ENCODE measurements at regions not wholly inside any gene's neighbourhood (a gene's known extent, or its start where the extent isn't known, plus 50 kb on each side); places are given as distances from the start of the nearest gene placed in this dataset.
A peak's percentile ranks its signal among the peaks of the same experiment; 100 is the strongest.

DNA sequence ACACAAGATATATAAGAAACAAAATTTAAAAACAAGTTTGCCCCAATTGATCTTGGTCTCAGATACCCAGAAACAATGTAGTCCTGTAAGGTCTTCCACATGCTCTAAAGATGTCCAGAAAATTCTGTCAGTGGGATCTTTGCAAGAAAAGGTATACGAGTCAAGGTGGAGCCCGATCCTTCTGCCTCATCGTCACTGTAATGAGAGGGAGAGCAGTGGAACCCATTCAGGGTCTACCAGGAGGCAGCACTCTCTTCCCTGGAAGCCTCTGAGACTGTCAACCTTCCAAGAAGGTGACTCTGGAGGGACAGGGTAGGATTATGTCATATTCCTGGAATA, 112.8 kb downstream of the JCAD start:
- DNase-seq (ENCODE audit: low spot score in 2 of 2, unreplicated experiment in 2 of 2) = no peak
- no peaks in the 10 kb centered on the region for H3K9me3 Mint-ChIP-seq
- TF ChIP-seq, protein P1, sequence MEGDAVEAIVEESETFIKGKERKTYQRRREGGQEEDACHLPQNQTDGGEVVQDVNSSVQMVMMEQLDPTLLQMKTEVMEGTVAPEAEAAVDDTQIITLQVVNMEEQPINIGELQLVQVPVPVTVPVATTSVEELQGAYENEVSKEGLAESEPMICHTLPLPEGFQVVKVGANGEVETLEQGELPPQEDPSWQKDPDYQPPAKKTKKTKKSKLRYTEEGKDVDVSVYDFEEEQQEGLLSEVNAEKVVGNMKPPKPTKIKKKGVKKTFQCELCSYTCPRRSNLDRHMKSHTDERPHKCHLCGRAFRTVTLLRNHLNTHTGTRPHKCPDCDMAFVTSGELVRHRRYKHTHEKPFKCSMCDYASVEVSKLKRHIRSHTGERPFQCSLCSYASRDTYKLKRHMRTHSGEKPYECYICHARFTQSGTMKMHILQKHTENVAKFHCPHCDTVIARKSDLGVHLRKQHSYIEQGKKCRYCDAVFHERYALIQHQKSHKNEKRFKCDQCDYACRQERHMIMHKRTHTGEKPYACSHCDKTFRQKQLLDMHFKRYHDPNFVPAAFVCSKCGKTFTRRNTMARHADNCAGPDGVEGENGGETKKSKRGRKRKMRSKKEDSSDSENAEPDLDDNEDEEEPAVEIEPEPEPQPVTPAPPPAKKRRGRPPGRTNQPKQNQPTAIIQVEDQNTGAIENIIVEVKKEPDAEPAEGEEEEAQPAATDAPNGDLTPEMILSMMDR (IDR thresholded peaks at IDR 0.05; ENCODE audit: unreplicated experiment) = no peak
- H3K4me3 Mint-ChIP-seq = no peak overlapping the region
- no peaks in the 10 kb centered on the region for H3K27me3 Mint-ChIP-seq (ENCODE audit: low read depth)
- no peaks in the 10 kb centered on the region for H3K36me3 Mint-ChIP-seq
- peaks cover 46% of the 10 kb centered on the region for H3K4me1 Mint-ChIP-seq
- no peak overlapping the region for H3K27ac Mint-ChIP-seq

DNA sequence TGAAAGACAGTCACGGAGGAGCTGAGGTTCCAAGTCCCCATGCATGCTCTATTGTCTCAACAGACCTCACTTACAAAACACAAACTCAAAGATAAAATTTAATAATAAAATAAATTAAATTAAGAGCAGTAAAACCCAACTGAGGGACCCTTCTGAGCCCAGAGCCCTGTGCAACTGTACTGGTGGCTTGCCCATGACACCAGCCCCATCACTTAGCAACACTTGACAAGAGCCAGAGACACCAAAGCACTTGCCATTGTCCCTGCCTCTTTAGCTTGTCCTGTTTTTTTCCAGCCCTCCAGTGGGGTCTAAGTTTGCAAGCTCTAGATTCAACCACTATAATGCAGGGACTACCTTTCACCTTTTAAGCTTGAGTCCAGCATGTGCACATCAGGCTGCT, 117.9 kb downstream of the JCAD start:
- Mint-ChIP-seq H3K4me3 (no peak overlapping the region), H3K36me3 (peaks cover 2% of the 10 kb centered on the region), H3K9me3 (no peaks in the 10 kb centered on the region), H3K4me1 (peaks cover under 1% of the 10 kb centered on the region), H3K27me3 (ENCODE audit: low read depth) (no peaks in the 10 kb centered on the region), H3K27ac (no peak overlapping the region)
- TF ChIP-seq, protein P1 (IDR thresholded peaks at IDR 0.05; ENCODE audit: unreplicated experiment) = no peak
- no peak for DNase-seq (ENCODE audit: low spot score in 2 of 2, unreplicated experiment in 2 of 2)

DNA sequence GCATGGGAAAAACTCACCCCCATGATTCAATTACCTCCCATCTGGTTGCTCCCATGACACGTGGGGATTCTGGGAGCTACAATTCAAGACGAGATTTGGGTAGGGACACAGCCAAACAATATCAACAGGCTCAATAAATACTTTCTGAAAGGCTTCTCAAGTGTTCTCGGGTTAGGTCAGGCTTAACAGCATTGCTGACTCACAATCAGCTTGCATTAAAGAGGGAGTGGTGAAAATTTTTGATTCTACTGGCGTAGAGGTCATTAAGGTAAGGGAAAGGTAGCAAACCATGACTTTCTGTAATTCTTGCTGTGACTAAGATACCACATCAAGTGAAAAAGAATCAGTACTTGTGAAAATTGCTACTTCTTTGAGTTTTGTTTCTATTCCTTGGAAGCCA, 126.4 kb downstream of the JCAD start:
- no peak for DNase-seq (ENCODE audit: low spot score in 2 of 2, unreplicated experiment in 2 of 2)
- TF ChIP-seq, protein P1 (IDR thresholded peaks at IDR 0.05; ENCODE audit: unreplicated experiment) = no peak
- no peaks in the 10 kb centered on the region for H3K4me1 Mint-ChIP-seq
- H3K4me3 Mint-ChIP-seq = no peak overlapping the region
- no peak overlapping the region for H3K27ac Mint-ChIP-seq
- peaks cover 32% of the 10 kb centered on the region for H3K9me3 Mint-ChIP-seq
- H3K27me3 Mint-ChIP-seq (ENCODE audit: low read depth) = no peaks in the 10 kb centered on the region
- peaks cover 15% of the 10 kb centered on the region for H3K36me3 Mint-ChIP-seq

DNA sequence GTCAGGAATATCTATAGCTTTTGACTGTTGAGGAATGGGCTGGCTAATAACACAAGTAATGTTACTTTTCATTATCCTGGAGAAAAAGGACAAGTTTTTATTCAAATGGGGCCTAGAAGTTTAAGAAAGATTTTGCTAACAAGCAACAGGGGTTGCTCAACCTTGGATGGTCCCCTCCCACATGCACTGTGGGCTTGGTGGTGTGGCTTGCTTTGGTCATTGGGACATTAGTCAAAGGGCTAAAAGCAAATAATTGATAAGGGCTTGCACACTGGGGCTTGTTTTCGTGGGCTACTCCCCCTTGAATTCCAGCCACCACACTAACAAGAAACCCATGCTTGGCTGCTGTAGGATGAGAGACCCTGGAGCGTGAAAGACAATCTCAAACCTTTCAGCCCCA, 127.6 kb downstream of the JCAD start:
- peaks cover 15% of the 10 kb centered on the region for H3K36me3 Mint-ChIP-seq
- H3K9me3 Mint-ChIP-seq = peaks cover 32% of the 10 kb centered on the region
- H3K27ac Mint-ChIP-seq = no peak overlapping the region
- no peaks in the 10 kb centered on the region for H3K27me3 Mint-ChIP-seq (ENCODE audit: low read depth)
- H3K4me3 Mint-ChIP-seq = no peak overlapping the region
- H3K4me1 Mint-ChIP-seq = peaks cover 6% of the 10 kb centered on the region
- no peak for DNase-seq (ENCODE audit: low spot score in 2 of 2, unreplicated experiment in 2 of 2)
- TF ChIP-seq, protein P1 (IDR thresholded peaks at IDR 0.05; ENCODE audit: unreplicated experiment) = no peak

DNA sequence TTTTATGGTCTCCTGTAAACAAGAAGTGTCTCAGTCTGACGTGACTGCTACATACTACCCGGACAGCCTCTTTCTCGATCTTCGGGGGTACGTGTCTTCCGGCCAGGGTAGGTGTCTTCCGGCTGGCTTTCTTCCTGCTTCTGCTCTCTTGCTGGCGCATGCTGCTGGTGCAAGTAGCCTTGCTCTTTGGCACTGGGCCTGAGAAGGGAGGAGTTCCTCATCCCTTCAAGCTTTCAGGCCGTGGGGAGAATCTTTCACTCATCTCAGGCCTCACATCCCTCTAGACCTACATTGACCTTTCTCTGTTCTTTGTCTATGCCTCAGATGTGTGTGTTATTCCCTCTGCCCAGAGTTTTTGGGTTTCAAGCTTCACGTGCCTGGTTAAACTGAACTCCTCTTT, 130.4 kb downstream of the JCAD start:
- DNase-seq (ENCODE audit: low spot score in 2 of 2, unreplicated experiment in 2 of 2) = no peak
- Mint-ChIP-seq H3K36me3 (peaks cover 15% of the 10 kb centered on the region), H3K4me1 (peaks cover 16% of the 10 kb centered on the region), H3K9me3 (peaks cover 32% of the 10 kb centered on the region), H3K27me3 (ENCODE audit: low read depth) (no peaks in the 10 kb centered on the region), H3K4me3 (no peak overlapping the region), H3K27ac (no peak overlapping the region)
- TF ChIP-seq, protein P1 (IDR thresholded peaks at IDR 0.05; ENCODE audit: unreplicated experiment) = no peak

DNA sequence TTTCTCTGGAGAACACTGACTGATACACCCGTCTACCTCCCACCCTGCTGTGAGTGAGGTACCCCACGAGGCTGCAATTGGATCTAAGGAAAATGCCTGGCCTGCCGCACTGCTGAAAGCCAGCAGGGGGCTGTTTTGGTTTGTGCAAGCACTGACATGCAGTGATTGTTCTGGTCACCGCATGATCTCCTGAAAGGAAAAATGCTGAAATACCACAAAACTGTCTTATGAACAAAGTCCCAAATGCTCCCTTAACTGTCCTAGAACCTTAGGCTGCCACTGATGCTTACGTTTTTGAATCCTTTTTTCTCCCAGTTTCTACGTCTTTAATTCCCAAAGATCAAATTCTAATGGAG, 132.7 kb downstream of the JCAD start:
- no peak overlapping the region for H3K4me3 Mint-ChIP-seq
- H3K27ac Mint-ChIP-seq = no peak overlapping the region
- peaks cover 32% of the 10 kb centered on the region for H3K4me1 Mint-ChIP-seq
- peaks cover 7% of the 10 kb centered on the region for H3K36me3 Mint-ChIP-seq
- H3K9me3 Mint-ChIP-seq = peaks cover 21% of the 10 kb centered on the region
- TF ChIP-seq, protein P1 (IDR thresholded peaks at IDR 0.05; ENCODE audit: unreplicated experiment) = peak; percentile 33
- H3K27me3 Mint-ChIP-seq (ENCODE audit: low read depth) = no peaks in the 10 kb centered on the region
- no peak for DNase-seq (ENCODE audit: low spot score in 2 of 2, unreplicated experiment in 2 of 2)

Data from mesothelial cell of epicardium (in vitro differentiated cells).